ENCODE measurements at regions not wholly inside any gene's neighbourhood (a gene's known extent, or its start where the extent isn't known, plus 50 kb on each side); places are given as distances from the start of the nearest gene placed in this dataset.

GRCh38 chr11:45030778-45031177 is 80.1 kb upstream of the TP53I11 start:
- TF ChIP-seq POLR2AphosphoS5 (IDR thresholded peaks at IDR 0.05) (no peak), CTCF (IDR thresholded peaks at IDR 0.05) (no peak), POLR2A (IDR thresholded peaks at IDR 0.05) (no peak)
